Breast epithelium (tissue), 3 donors: ENCODE measurements at regions not wholly inside any gene's neighbourhood (a gene's known extent, or its start where the extent isn't known, plus 50 kb on each side); places are given as distances from the start of the nearest gene placed in this dataset.

Source experiments
- POLR2A ChIP-seq: fragments of 450-650 bp; IDR thresholded peaks from one replicate; pipeline ENCODE4 v1.6.1; 2016; ENCODE audit warnings: antibody characterized with exemption, mild to moderate bottlenecking, moderate library complexity
- TF ChIP-seq, protein P1 (sequence below), 3 donors: fragments of 450-650 bp; IDR thresholded peaks; one replicate each; pipeline ENCODE4 v1.5.1; 2016 to 2017; ENCODE audit warnings: antibody characterized with exemption in 3 of 3, mild to moderate bottlenecking in 3 of 3, moderate library complexity in 3 of 3

DNA sequence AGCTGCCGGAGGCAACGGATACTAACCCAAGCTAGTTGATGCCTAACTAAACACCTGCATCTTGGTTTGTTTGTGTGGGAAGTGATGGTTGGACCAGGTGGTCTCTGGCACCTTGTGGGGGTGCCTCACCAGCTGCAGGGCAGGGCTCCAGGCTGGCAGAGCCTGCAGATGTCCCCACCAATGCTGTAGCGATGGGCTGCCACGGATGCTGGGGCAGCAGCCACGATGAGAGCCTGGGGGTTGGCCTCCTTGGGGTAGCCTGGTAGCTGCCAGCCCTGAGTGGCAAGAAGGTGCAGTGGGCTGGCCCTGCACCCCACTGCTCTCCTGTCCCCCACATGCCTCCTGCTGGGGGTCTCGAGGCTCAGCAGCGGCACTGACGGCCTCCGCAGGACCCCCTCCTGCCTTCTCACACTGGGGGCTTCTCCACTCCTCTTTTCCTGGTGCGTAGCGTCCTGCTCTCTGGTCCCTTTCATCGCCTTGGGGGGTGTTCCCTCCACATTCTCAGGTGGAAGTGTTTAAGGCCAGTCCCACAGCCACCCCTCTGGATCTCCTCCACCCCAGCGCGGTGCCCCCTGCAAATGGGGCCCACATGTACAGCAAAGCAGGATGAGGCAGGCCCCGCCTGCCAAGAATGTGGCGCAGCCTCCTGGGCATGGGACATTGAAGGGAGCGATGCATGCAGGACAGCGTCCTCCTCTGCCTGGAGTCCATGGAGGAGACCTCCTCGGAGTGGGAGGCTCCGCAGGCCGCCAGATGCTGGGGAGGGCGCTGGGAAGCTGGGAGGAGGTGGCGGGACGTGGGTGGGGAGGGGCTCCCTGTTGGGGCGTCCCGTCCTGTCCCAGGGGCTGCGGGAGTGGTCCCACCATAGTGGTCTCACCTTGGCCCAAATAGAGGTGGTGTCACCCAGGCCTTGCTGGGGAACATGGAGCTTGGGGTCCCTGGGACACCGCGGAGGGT is 173.1 kb downstream of the ASB1 start:
- no peak for TF ChIP-seq POLR2A
- TF ChIP-seq, protein P1, sequence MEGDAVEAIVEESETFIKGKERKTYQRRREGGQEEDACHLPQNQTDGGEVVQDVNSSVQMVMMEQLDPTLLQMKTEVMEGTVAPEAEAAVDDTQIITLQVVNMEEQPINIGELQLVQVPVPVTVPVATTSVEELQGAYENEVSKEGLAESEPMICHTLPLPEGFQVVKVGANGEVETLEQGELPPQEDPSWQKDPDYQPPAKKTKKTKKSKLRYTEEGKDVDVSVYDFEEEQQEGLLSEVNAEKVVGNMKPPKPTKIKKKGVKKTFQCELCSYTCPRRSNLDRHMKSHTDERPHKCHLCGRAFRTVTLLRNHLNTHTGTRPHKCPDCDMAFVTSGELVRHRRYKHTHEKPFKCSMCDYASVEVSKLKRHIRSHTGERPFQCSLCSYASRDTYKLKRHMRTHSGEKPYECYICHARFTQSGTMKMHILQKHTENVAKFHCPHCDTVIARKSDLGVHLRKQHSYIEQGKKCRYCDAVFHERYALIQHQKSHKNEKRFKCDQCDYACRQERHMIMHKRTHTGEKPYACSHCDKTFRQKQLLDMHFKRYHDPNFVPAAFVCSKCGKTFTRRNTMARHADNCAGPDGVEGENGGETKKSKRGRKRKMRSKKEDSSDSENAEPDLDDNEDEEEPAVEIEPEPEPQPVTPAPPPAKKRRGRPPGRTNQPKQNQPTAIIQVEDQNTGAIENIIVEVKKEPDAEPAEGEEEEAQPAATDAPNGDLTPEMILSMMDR (IDR thresholded peaks at IDR 0.05), result no peak
